D721Med (cell line): ENCODE measurements at regions not wholly inside any gene's neighbourhood (a gene's known extent, or its start where the extent isn't known, plus 50 kb on each side); places are given as distances from the start of the nearest gene placed in this dataset.

Experiments
- DNase-seq: peaks from one replicate; pipeline ENCODE4 v3.0.0; 2011; ENCODE audit warnings: low spot score; ENCODE audit not compliant: insufficient read length
- FAIRE-seq: peaks from 2 replicates; lab custom pipeline; 2011; peaks lifted over from hg19 to GRCh38; lab: Jason Lieb, UNC
- CTCF ChIP-seq: IDR thresholded peaks from 2 replicates; pipeline ENCODE4 v1.5.1; 2012; ENCODE audit warnings: mild to moderate bottlenecking, control low read depth; ENCODE audit not compliant: insufficient read depth; ENCODE audit errors: missing control alignments

- TF ChIP-seq CTCF = no peak
- FAIRE-seq (no peak), DNase-seq (no peak)
Measured at GRCh38 chr19:29006057-29006735, 206.8 kb downstream of the UQCRFS1 start.

GRCh38 chr19:29004796-29005195 lies 208.2 kb downstream of the UQCRFS1 start:
- FAIRE-seq (no peak), DNase-seq (no peak)
- TF ChIP-seq CTCF = no peak

GRCh38 chr19:29003641-29004409 lies 209.1 kb downstream of the UQCRFS1 start:
- FAIRE-seq (no peak), DNase-seq (no peak)
- TF ChIP-seq CTCF = no peak

GRCh38 chr19:29002336-29002735 lies 210.6 kb downstream of the UQCRFS1 start:
- no peak for TF ChIP-seq CTCF
- no peak for DNase-seq
- no peak for FAIRE-seq

- TF ChIP-seq CTCF = no peak
- FAIRE-seq (no peak), DNase-seq (no peak)
Measured at GRCh38 chr19:29001597-29002245, 211.2 kb downstream of the UQCRFS1 start.

- FAIRE-seq = no peak
- no peak for DNase-seq
- no peak for TF ChIP-seq CTCF
Measured at GRCh38 chr19:29001141-29001581, 211.8 kb downstream of the UQCRFS1 start.
